T-cell (primary cell): ENCODE measurements at regions not wholly inside any gene's neighbourhood (a gene's known extent, or its start where the extent isn't known, plus 50 kb on each side); places are given as distances from the start of the nearest gene placed in this dataset.
"Not testable (repeated sequence)": the region's sequence is repeated elsewhere in the genome, so short reads cannot be mapped to it uniquely, and the experiment has no call there.

Source experiments
- ATAC-seq, 4 experiments: fragments of 200-7000 bp in 3 of 4; fragments of 150-1000 bp in 1 of 4; cut with Tn5 transposase; replicated peaks in 1 of 4; 1 replicate in 3 of 4; 2 replicates in 1 of 4; pipeline ENCODE4 v1.10.0; 2021; ENCODE audit warnings: moderate library complexity in 3 of 4, mild to moderate bottlenecking in 2 of 4, moderate number of reproducible peaks in 1 of 4
- CTCF ChIA-PET, 2 donors: fragments of 300-600 bp; sonication (Branson Sonifier 250); formaldehyde crosslinking; loops; one replicate each; lab custom pipeline; 2022; ENCODE audit warnings: antibody characterized with exemption in 2 of 2; lab: Charles Lee
- POLR2A ChIA-PET, 2 donors: fragments of 300-600 bp; sonication (Branson Sonifier 250); formaldehyde crosslinking; loops; one replicate each; lab custom pipeline; 2022; ENCODE audit warnings: antibody characterized with exemption in 2 of 2; lab: Charles Lee
- DNase-seq, 35 experiments: peaks; one replicate each; pipeline versions ENCODE4 v3.0.0 to v3.0.0-alpha.2; 2013 to 2023
- H3K27ac ChIP-seq: one replicate; pipeline ENCODE4 v1.5.1; 2013; ENCODE audit warnings: low read length
- H3K27me3 ChIP-seq, 2 experiments: replicated peaks in 1 of 2; 1 replicate in 1 of 2; 2 replicates in 1 of 2; pipeline versions ENCODE4 v1.6.1 to v1.7.0; 2013; ENCODE audit warnings: low read length in 1 of 2, mixed read lengths in 1 of 2; ENCODE audit not compliant: control insufficient read depth in 2 of 2, insufficient read depth in 2 of 2; ENCODE audit errors: extremely low read depth in 1 of 2
- H3K36me3 ChIP-seq, 2 donors: 1 replicate in 1 of 2; 2 replicates in 1 of 2; pipeline versions ENCODE4 v1.6.1 to v1.7.0; 2013; ENCODE audit warnings: low read length in 1 of 2; ENCODE audit not compliant: control insufficient read depth in 2 of 2, insufficient read depth in 1 of 2; ENCODE audit errors: extremely low read depth in 1 of 2
- H3K4me1 ChIP-seq, 2 experiments: 1 replicate in 1 of 2; 2 replicates in 1 of 2; pipeline versions ENCODE4 v1.6.1 to v1.7.0; 2013; ENCODE audit warnings: low read length in 2 of 2, mixed read lengths in 1 of 2; ENCODE audit not compliant: insufficient read depth in 2 of 2, control insufficient read depth in 1 of 2; ENCODE audit errors: extremely low read depth in 1 of 2
- H3K4me3 ChIP-seq, 2 donors: 1 replicate in 1 of 2; 2 replicates in 1 of 2; pipeline versions ENCODE4 v1.5.1 to v1.7.0; 2013; ENCODE audit warnings: mild to moderate bottlenecking in 2 of 2, low read length in 1 of 2, moderate library complexity in 1 of 2; ENCODE audit not compliant: control insufficient read depth in 1 of 2; ENCODE audit errors: extremely low read depth in 1 of 2
- H3K9me3 ChIP-seq: 2 replicates; pipeline ENCODE4 v1.7.0; 2013
- H3K27ac Mint-ChIP-seq, 2 donors: one replicate each; pipeline ENCODE4 v1.8.0; 2020 to 2021; ENCODE audit warnings: mild to moderate bottlenecking in 2 of 2, mixed read lengths in 2 of 2
- H3K27me3 Mint-ChIP-seq, 2 donors: one replicate each; pipeline ENCODE4 v1.8.0; 2021 to 2022; ENCODE audit warnings: mixed read lengths in 2 of 2
- H3K36me3 Mint-ChIP-seq: one replicate; pipeline ENCODE4 v1.8.0; 2021; ENCODE audit warnings: mixed read lengths
- H3K4me1 Mint-ChIP-seq, 3 donors: one replicate each; pipeline ENCODE4 v1.8.0; 2020 to 2022; ENCODE audit warnings: mixed read lengths in 3 of 3, mild to moderate bottlenecking in 1 of 3
- H3K4me3 Mint-ChIP-seq, 3 donors: one replicate each; pipeline ENCODE4 v1.8.0; 2020 to 2022; ENCODE audit warnings: mild to moderate bottlenecking in 3 of 3, mixed read lengths in 3 of 3, moderate library complexity in 3 of 3
- H3K9me3 Mint-ChIP-seq, 3 donors: one replicate each; pipeline ENCODE4 v1.8.0; 2020 to 2022; ENCODE audit warnings: mixed read lengths in 3 of 3
- WGBS: methylation state at CpG from one replicate; pipeline ENCODE4 v1.1.5; 2013; ENCODE audit warnings: missing lambda C conversion rate; ENCODE audit not compliant: insufficient coverage; 5-methylcytosine and 5-hydroxymethylcytosine counted together

DNA sequence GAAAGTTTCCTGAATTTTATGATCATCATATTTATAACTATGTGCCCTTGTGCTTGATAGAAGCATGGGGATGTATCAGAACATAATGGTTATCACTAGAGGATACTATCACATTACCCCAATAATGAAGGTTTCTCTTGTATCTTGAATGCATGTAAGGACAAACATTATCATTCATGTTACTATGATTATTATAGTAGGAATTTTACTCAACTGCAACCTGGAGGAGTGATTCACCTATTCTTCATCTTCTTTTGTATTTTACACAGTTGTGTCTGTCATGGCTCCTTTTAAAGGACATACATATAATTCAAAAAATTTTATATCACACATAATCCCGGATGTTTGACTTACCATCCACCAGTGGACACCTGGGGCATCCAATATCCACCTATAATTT, 143.8 kb upstream of the TMPRSS15 start:
- Histone ChIP-seq H3K4me1 (no peaks in the 10 kb centered on the region), H3K27me3 (no peaks in the 10 kb centered on the region), H3K4me3 (no peak overlapping the region), H3K36me3 (no peaks in the 10 kb centered on the region), H3K9me3 (no peaks in the 10 kb centered on the region), H3K27ac (no peak overlapping the region)
- Mint-ChIP-seq H3K9me3 (peaks cover 0 to 15% (median 2%) of the 10 kb centered on the region in 3 donors), H3K4me1 (no peaks in the 10 kb centered on the region), H3K4me3 (no peak overlapping the region), H3K27me3 (no peaks in the 10 kb centered on the region), H3K27ac (no peak overlapping the region), H3K36me3 (no peaks in the 10 kb centered on the region)
- DNase-seq (no peak), ATAC-seq (no peak)
- ChIA-PET POLR2A (no interaction called here), CTCF (no interaction called here)
- WGBS = no CpG with 5 or more reads among the region's 1 CpG

DNA sequence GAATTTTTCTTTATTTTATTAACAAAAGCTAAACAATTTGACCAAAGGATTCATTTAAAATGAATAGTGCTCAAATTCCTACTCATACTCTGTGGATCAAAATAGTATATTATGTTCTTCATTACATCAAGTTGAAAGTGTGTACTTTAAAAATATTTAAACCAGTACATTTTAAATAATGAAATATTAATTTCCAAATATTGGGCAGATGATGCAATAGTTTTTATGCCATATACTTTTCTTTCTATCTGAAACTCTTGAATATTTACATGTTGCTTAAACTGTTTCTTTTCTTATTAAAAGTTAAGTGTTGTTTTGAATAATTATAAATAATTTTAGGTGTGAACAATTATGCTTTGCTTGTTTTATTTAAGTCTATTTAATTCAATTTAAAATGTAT, 144.7 kb upstream of the TMPRSS15 start:
- no peaks in the 10 kb centered on the region for H3K36me3 ChIP-seq
- ATAC-seq (no peak), DNase-seq (no peak)
- ChIA-PET POLR2A (no interaction called here), CTCF (no interaction called here)
- Mint-ChIP-seq H3K4me3 (no peak overlapping the region), H3K9me3 (peaks cover 0 to 22% (median 4%) of the 10 kb centered on the region in 3 donors), H3K36me3 (no peaks in the 10 kb centered on the region), H3K27me3 (no peaks in the 10 kb centered on the region), H3K4me1 (no peaks in the 10 kb centered on the region), H3K27ac (no peak overlapping the region)
- no peaks in the 10 kb centered on the region for H3K9me3 ChIP-seq
- H3K4me3 ChIP-seq = no peak overlapping the region
- H3K4me1 ChIP-seq = no peaks in the 10 kb centered on the region
- no peaks in the 10 kb centered on the region for H3K27me3 ChIP-seq
- no peak overlapping the region for H3K27ac ChIP-seq

DNA sequence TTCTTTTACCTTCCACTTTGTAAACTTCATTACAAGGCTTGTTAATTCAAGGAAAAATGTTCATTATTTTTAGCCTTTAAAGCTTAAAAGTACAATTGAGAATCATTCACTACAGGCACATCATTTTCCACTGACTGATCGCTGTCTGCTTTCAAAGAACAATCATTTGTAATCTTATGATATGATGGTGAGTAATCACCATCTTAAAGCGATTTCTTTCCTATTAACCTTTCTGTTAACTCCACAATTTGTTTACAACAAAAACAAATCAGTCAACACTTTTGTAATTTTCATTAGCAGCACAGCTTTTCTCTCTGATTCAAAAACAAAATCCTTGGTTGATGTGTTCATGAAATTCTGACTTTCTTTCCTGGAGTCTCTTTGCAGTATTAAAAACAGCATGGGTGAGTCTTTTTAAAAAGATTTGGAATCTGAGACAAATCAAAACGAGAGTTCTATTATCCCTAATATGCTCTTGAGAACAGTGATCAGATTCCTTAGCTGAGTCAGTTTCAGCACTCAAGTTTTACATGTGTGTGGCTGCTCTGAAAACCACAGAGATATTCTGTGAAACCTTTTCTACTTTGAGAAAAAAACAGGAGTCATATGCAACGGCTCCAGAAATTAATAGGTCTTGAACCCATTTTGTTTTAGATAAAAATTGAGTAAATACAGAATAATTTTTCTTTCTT, 145.8 kb upstream of the TMPRSS15 start:
- whole genome bisulfite sequencing = no CpG with 5 or more reads among the region's 4 CpGs
- Mint-ChIP-seq H3K4me1 (no peaks in the 10 kb centered on the region), H3K36me3 (no peaks in the 10 kb centered on the region), H3K27ac (no peak overlapping the region), H3K4me3 (no peak overlapping the region), H3K9me3 (peaks cover 0 to 24% (median 2%) of the 10 kb centered on the region in 3 donors), H3K27me3 (no peaks in the 10 kb centered on the region)
- no peak for ATAC-seq
- H3K4me3 ChIP-seq = no peak overlapping the region
- CTCF ChIA-PET = no interaction called here
- no peaks in the 10 kb centered on the region for H3K4me1 ChIP-seq
- no peak overlapping the region for H3K27ac ChIP-seq
- H3K36me3 ChIP-seq = no peaks in the 10 kb centered on the region
- no peak for DNase-seq
- H3K9me3 ChIP-seq = no peaks in the 10 kb centered on the region
- POLR2A ChIA-PET = interaction anchor here in 1 of 2 donors (0.5 kb wide), 1 partner anchor 12 kb away, joined by 3 read pairs; no protein-coding TSS in a partner anchor
- H3K27me3 ChIP-seq = no peaks in the 10 kb centered on the region

DNA sequence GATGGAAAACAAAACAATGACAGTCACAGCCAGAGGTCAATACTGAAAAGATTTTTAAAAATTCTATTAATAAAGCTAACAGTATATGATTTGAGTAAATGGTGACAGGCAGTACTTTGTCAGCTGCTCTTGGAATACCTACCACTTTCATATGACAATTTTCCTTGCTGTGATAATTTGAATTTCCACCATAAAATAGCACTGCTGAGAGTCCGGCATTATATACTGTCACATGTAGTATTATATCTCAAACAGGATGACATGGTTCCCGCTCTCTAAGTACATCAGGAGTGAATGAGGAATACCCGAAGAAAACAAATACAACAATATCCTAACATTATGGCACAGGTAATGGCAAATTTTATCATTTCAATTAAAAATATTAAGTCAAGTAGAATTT, 146.8 kb upstream of the TMPRSS15 start:
- no CpG with 5 or more reads among the region's 3 CpGs for WGBS
- no peak for ATAC-seq
- H3K36me3 Mint-ChIP-seq = no peaks in the 10 kb centered on the region
- CTCF ChIA-PET = no interaction called here
- peaks cover 0 to 19% (median 2%) of the 10 kb centered on the region in 3 donors for H3K9me3 Mint-ChIP-seq
- Histone ChIP-seq H3K4me3 (no peak overlapping the region), H3K9me3 (no peaks in the 10 kb centered on the region), H3K27me3 (no peaks in the 10 kb centered on the region), H3K4me1 (no peaks in the 10 kb centered on the region), H3K27ac (no peak overlapping the region), H3K36me3 (no peaks in the 10 kb centered on the region)
- POLR2A ChIA-PET = no interaction called here
- no peaks in the 10 kb centered on the region for H3K27me3 Mint-ChIP-seq
- H3K4me1 Mint-ChIP-seq = no peaks in the 10 kb centered on the region
- H3K4me3 Mint-ChIP-seq = no peak overlapping the region
- H3K27ac Mint-ChIP-seq = no peak overlapping the region
- no peak for DNase-seq

DNA sequence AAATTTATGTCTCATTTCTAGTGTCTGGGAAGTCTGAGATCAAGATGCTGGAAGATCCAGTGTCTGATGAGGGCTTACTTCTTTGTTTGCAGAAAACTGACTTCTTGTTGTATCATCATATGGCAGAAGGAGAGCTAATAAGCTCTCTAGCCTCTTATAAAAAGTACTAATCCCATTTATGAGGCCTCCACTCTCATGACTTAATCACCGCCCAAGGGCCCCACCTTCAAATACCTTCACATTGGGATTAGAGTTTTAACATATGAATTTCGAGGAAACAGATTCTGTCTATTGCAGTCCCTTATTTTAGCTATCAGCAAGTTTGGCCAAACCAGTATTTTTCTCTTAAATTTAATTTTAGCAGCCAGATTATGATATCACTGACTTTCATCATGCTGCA, 150.2 kb upstream of the TMPRSS15 start:
- CTCF ChIA-PET = no interaction called here
- WGBS = no CpG with 5 or more reads among the region's 2 CpGs
- DNase-seq (no peak), ATAC-seq (no peak)
- no peak overlapping the region for H3K27ac Mint-ChIP-seq
- H3K27me3 ChIP-seq = no peaks in the 10 kb centered on the region
- H3K9me3 Mint-ChIP-seq = peaks cover 0 to 15% (median 2%) of the 10 kb centered on the region in 3 donors
- H3K9me3 ChIP-seq = no peaks in the 10 kb centered on the region
- no peak overlapping the region for H3K27ac ChIP-seq
- H3K27me3 Mint-ChIP-seq = no peaks in the 10 kb centered on the region
- no peak overlapping the region for H3K4me3 ChIP-seq
- no peak overlapping the region for H3K4me3 Mint-ChIP-seq
- H3K36me3 Mint-ChIP-seq = no peaks in the 10 kb centered on the region
- POLR2A ChIA-PET = no interaction called here
- no peaks in the 10 kb centered on the region for H3K4me1 ChIP-seq
- H3K4me1 Mint-ChIP-seq = no peaks in the 10 kb centered on the region
- H3K36me3 ChIP-seq = no peaks in the 10 kb centered on the region

DNA sequence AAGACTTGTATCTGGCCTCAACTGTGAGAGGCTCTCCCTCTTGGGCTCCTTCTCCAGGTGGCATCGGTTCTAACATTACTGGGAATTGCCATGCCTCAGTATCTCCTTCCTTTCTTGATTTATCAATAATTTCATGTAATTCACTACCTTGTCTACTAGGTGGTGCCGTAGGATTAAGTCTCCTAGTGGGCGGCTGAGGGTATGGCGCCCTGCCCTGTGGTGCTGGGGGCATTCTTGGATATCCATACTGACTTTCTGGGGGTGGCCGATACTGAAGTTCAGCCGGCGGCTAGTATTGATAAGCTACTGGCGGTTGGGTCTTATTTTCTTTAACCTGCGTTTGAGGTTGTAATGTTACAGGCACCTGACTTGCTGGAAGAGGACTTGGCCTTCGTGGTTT, 164.2 kb upstream of the TMPRSS15 start:
- H3K4me1 ChIP-seq, H3K4me1 Mint-ChIP-seq, H3K36me3 ChIP-seq, CTCF ChIA-PET, POLR2A ChIA-PET, H3K27ac Mint-ChIP-seq, ATAC-seq, H3K4me3 ChIP-seq, DNase-seq, H3K27ac ChIP-seq, H3K36me3 Mint-ChIP-seq, H3K4me3 Mint-ChIP-seq, H3K27me3 ChIP-seq, H3K9me3 ChIP-seq, H3K27me3 Mint-ChIP-seq: not testable (repeated sequence)
- peaks cover 0 to 13% (median 0%) of the 10 kb centered on the region in 3 donors for H3K9me3 Mint-ChIP-seq
- 100% methylated on average over 2 of the region's 10 CpGs for WGBS
